Right renal pelvis (tissue), 4 donors: ENCODE measurements at regions not wholly inside any gene's neighbourhood (a gene's known extent, or its start where the extent isn't known, plus 50 kb on each side); places are given as distances from the start of the nearest gene placed in this dataset.
"Not testable (repeated sequence)": the region's sequence is repeated elsewhere in the genome, so short reads cannot be mapped to it uniquely, and the experiment has no call there.

Source experiments
- DNase-seq, 4 donors: peaks; one replicate each; pipeline ENCODE4 v3.0.0-alpha.2; 2013; ENCODE audit warnings: low read depth in 4 of 4, low spot score in 3 of 4, missing footprints in 1 of 4

GRCh38 chr4:127419431-127419830, 213.3 kb upstream of the INTU start:
- DNase-seq, result no peak

GRCh38 chr4:127421437-127421836, 211.3 kb upstream of the INTU start:
- no peak for DNase-seq

- no peak for DNase-seq
Measured at GRCh38 chr4:127425202-127425845, 207.4 kb upstream of the INTU start.

- no peak for DNase-seq
Measured at GRCh38 chr4:127425851-127426250, 206.9 kb upstream of the INTU start.

GRCh38 chr4:127441571-127441970, 191.2 kb upstream of the INTU start:
- DNase-seq, result no peak

- no peak for DNase-seq
Measured at GRCh38 chr4:127445471-127445870, 187.3 kb upstream of the INTU start.

GRCh38 chr4:127446427-127446885, 186.3 kb upstream of the INTU start:
- DNase-seq, result no peak

GRCh38 chr4:127448986-127449385, 183.8 kb upstream of the INTU start:
- DNase-seq, result no peak

- DNase-seq, result no peak
Measured at GRCh38 chr4:127449449-127449848, 183.3 kb upstream of the INTU start.

GRCh38 chr4:127450276-127450675, 182.5 kb upstream of the INTU start:
- DNase-seq, result no peak

- no peak for DNase-seq
Measured at GRCh38 chr4:127463883-127464282, 168.9 kb upstream of the INTU start.

GRCh38 chr4:127469542-127469941, 163.2 kb upstream of the INTU start:
- no peak for DNase-seq

- DNase-seq, result no peak
Measured at GRCh38 chr4:127469959-127470809, 162.6 kb upstream of the INTU start.

GRCh38 chr4:127478271-127478670, 154.5 kb upstream of the INTU start:
- DNase-seq, result not testable (repeated sequence)

- DNase-seq, result peak; percentile 25 to 36 (median 32)
Measured at GRCh38 chr4:127479031-127479622, 153.6 kb upstream of the INTU start.

GRCh38 chr4:127482049-127482448, 150.7 kb upstream of the INTU start:
- no peak for DNase-seq

- DNase-seq, result no peak
Measured at GRCh38 chr4:127484117-127484516, 148.6 kb upstream of the INTU start.

GRCh38 chr4:127486248-127486647, 146.5 kb upstream of the INTU start:
- DNase-seq, result no peak

GRCh38 chr4:127491571-127491970, 141.2 kb upstream of the INTU start:
- no peak for DNase-seq

- not testable (repeated sequence) for DNase-seq
Measured at GRCh38 chr4:127496875-127497274, 135.9 kb upstream of the INTU start.

GRCh38 chr4:127498366-127498765, 134.4 kb upstream of the INTU start:
- no peak for DNase-seq

GRCh38 chr4:127500242-127500641, 132.5 kb upstream of the INTU start:
- no peak for DNase-seq
